ENCODE measurements at regions not wholly inside any gene's neighbourhood (a gene's known extent, or its start where the extent isn't known, plus 50 kb on each side); places are given as distances from the start of the nearest gene placed in this dataset.
A peak's percentile ranks its signal among the peaks of the same experiment; 100 is the strongest.

DNA sequence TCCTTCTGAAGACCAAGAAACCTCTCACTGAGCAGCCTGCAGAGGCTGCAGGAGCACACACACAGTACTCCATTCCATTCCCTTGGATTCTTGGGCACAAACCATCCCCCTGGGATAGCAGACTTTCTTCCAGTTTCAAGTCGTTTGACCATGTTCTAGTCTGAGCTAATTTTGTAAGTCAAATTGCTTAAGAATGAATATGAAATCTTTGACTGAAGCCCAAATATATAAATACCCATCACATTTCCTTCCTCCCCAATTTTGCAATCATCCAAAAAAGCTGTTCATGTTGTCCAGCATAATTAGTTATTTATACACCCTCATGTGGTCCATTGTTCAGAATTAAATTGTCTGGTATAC lies 231.2 kb upstream of the TPRG1 start:
- DNase-seq = no peak
- Histone ChIP-seq H3K4me3 (no peak overlapping the region), H3K27ac (peak overlapping the region in 7 of 8 donors; percentile 32 to 74 (median 61)), H3K36me3 (no peaks in the 10 kb centered on the region), H3K27me3 (replicated peaks in 1 of 7) (no peaks in the 10 kb centered on the region), H3K4me1 (peaks cover 0 to 48% (median 15%) of the 10 kb centered on the region in 6 donors), H3K9me3 (no peaks in the 10 kb centered on the region)
- intact Hi-C loops (cut with DNase I; ENCODE audit: low total_unique reads) = no loop called here
- no peak for TF ChIP-seq POLR2AphosphoS5 (IDR thresholded peaks at IDR 0.05)
- no peak for TF ChIP-seq POLR2A (IDR thresholded peaks at IDR 0.05)
- TF ChIP-seq, protein P1, sequence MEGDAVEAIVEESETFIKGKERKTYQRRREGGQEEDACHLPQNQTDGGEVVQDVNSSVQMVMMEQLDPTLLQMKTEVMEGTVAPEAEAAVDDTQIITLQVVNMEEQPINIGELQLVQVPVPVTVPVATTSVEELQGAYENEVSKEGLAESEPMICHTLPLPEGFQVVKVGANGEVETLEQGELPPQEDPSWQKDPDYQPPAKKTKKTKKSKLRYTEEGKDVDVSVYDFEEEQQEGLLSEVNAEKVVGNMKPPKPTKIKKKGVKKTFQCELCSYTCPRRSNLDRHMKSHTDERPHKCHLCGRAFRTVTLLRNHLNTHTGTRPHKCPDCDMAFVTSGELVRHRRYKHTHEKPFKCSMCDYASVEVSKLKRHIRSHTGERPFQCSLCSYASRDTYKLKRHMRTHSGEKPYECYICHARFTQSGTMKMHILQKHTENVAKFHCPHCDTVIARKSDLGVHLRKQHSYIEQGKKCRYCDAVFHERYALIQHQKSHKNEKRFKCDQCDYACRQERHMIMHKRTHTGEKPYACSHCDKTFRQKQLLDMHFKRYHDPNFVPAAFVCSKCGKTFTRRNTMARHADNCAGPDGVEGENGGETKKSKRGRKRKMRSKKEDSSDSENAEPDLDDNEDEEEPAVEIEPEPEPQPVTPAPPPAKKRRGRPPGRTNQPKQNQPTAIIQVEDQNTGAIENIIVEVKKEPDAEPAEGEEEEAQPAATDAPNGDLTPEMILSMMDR (IDR thresholded peaks at IDR 0.05 in 8 of 11, conservative IDR thresholded peaks at IDR 0.05 in 3 of 11) = no peak
- WGBS, 5 donors = 14 to 32% (median 22%) methylated on average over 1 of the region's 1 CpG

- H3K27me3 ChIP-seq (replicated peaks in 1 of 7) = no peaks in the 10 kb centered on the region
- WGBS, 5 donors = 41 to 62% (median 45%) methylated on average over 3 of the region's 3 CpGs
- intact Hi-C loops (cut with DNase I; ENCODE audit: low total_unique reads) = no loop called here
- TF ChIP-seq, protein P1 (IDR thresholded peaks at IDR 0.05 in 8 of 11, conservative IDR thresholded peaks at IDR 0.05 in 3 of 11) = no peak
- no peak for TF ChIP-seq POLR2A (IDR thresholded peaks at IDR 0.05)
- peak in 1 of 3 donors; percentile 17 for TF ChIP-seq POLR2AphosphoS5 (IDR thresholded peaks at IDR 0.05)
- peak overlapping the region in 7 of 8 donors; percentile 32 to 74 (median 61) for H3K27ac ChIP-seq
- no peaks in the 10 kb centered on the region for H3K36me3 ChIP-seq
- no peak for DNase-seq
- H3K4me3 ChIP-seq = no peak overlapping the region
- no peaks in the 10 kb centered on the region for H3K9me3 ChIP-seq
- H3K4me1 ChIP-seq = peaks cover 0 to 48% (median 15%) of the 10 kb centered on the region in 6 donors
Measured at GRCh38 chr3:188941103-188941502, 230.7 kb upstream of the TPRG1 start.

GRCh38 chr3:188942191-188942590 lies 229.6 kb upstream of the TPRG1 start:
- peak overlapping the region in 2 of 8 donors; percentile 72 to 73 for H3K27ac ChIP-seq
- TF ChIP-seq POLR2A (IDR thresholded peaks at IDR 0.05) (no peak), POLR2AphosphoS5 (IDR thresholded peaks at IDR 0.05) (no peak)
- TF ChIP-seq, protein P1 (IDR thresholded peaks at IDR 0.05 in 8 of 11, conservative IDR thresholded peaks at IDR 0.05 in 3 of 11) = no peak
- DNase-seq = no peak
- H3K4me1 ChIP-seq = peaks cover 1 to 59% (median 18%) of the 10 kb centered on the region in 6 donors
- H3K27me3 ChIP-seq (replicated peaks in 1 of 7) = peaks cover 0 to 3% (median 0%) of the 10 kb centered on the region in 7 donors
- intact Hi-C loops (cut with DNase I; ENCODE audit: low total_unique reads) = no loop called here
- H3K4me3 ChIP-seq = no peak overlapping the region
- no peaks in the 10 kb centered on the region for H3K36me3 ChIP-seq
- 95 to 100% (median 95%) methylated on average over 2 of the region's 2 CpGs for WGBS, 5 donors
- no peaks in the 10 kb centered on the region for H3K9me3 ChIP-seq

- Histone ChIP-seq H3K9me3 (no peaks in the 10 kb centered on the region), H3K36me3 (no peaks in the 10 kb centered on the region), H3K27me3 (replicated peaks in 1 of 7) (peaks cover 0 to 17% (median 0%) of the 10 kb centered on the region in 7 donors), H3K4me1 (peaks cover 11 to 73% (median 30%) of the 10 kb centered on the region in 6 donors), H3K27ac (peak overlapping the region in 7 of 8 donors; percentile 10 to 64 (median 51)), H3K4me3 (no peak overlapping the region)
- no peak for TF ChIP-seq POLR2AphosphoS5 (IDR thresholded peaks at IDR 0.05)
- TF ChIP-seq, protein P1 (IDR thresholded peaks at IDR 0.05 in 8 of 11, conservative IDR thresholded peaks at IDR 0.05 in 3 of 11) = no peak
- TF ChIP-seq POLR2A (IDR thresholded peaks at IDR 0.05) = no peak
- intact Hi-C loops (cut with DNase I; ENCODE audit: low total_unique reads) = no loop called here
- DNase-seq = no peak
Measured at GRCh38 chr3:188943591-188943990, 228.2 kb upstream of the TPRG1 start.
